HK-2 (cell line): ENCODE measurements at regions not wholly inside any gene's neighbourhood (a gene's known extent, or its start where the extent isn't known, plus 50 kb on each side); places are given as distances from the start of the nearest gene placed in this dataset.

Experiments
- DNase-seq: peaks from one replicate; pipeline ENCODE4 v3.0.0-alpha.2; 2018; ENCODE audit not compliant: unreplicated experiment

GRCh38 chr19:29096896-29097295, 116.1 kb downstream of the UQCRFS1 start:
- DNase-seq, result no peak

- no peak for DNase-seq
Measured at GRCh38 chr19:29093553-29093908, 119.4 kb downstream of the UQCRFS1 start.

- DNase-seq, result no peak
Measured at GRCh38 chr19:29092712-29093552, 120.0 kb downstream of the UQCRFS1 start.

GRCh38 chr19:29090783-29091526, 122.0 kb downstream of the UQCRFS1 start:
- no peak for DNase-seq

GRCh38 chr19:29089315-29089870, 123.6 kb downstream of the UQCRFS1 start:
- no peak for DNase-seq

- no peak for DNase-seq
Measured at GRCh38 chr19:29088761-29089160, 124.2 kb downstream of the UQCRFS1 start.

GRCh38 chr19:29086646-29087045, 126.3 kb downstream of the UQCRFS1 start:
- no peak for DNase-seq

GRCh38 chr19:29086182-29086581, 126.8 kb downstream of the UQCRFS1 start:
- no peak for DNase-seq

GRCh38 chr19:29085630-29086029, 127.3 kb downstream of the UQCRFS1 start:
- DNase-seq, result no peak

GRCh38 chr19:29085206-29085605, 127.7 kb downstream of the UQCRFS1 start:
- no peak for DNase-seq

- peak; percentile 13 for DNase-seq
Measured at GRCh38 chr19:29084266-29084665, 128.7 kb downstream of the UQCRFS1 start.

- no peak for DNase-seq
Measured at GRCh38 chr19:29083863-29084262, 129.1 kb downstream of the UQCRFS1 start.

- DNase-seq, result no peak
Measured at GRCh38 chr19:29079356-29080032, 133.5 kb downstream of the UQCRFS1 start.

GRCh38 chr19:29076963-29077362, 136.0 kb downstream of the UQCRFS1 start:
- DNase-seq, result no peak

GRCh38 chr19:29076161-29076560, 136.8 kb downstream of the UQCRFS1 start:
- DNase-seq, result no peak

GRCh38 chr19:29075149-29075548, 137.8 kb downstream of the UQCRFS1 start:
- no peak for DNase-seq

GRCh38 chr19:29074579-29074978, 138.4 kb downstream of the UQCRFS1 start:
- no peak for DNase-seq

- DNase-seq, result no peak
Measured at GRCh38 chr19:29067831-29068230, 145.1 kb downstream of the UQCRFS1 start.

GRCh38 chr19:29062475-29063435, 150.2 kb downstream of the UQCRFS1 start:
- DNase-seq, result no peak

GRCh38 chr19:29060813-29061364, 152.1 kb downstream of the UQCRFS1 start:
- DNase-seq, result no peak

- DNase-seq, result no peak
Measured at GRCh38 chr19:29056535-29056934, 156.4 kb downstream of the UQCRFS1 start.
